Neural cell (in vitro differentiated cells): ENCODE measurements at regions not wholly inside any gene's neighbourhood (a gene's known extent, or its start where the extent isn't known, plus 50 kb on each side); places are given as distances from the start of the nearest gene placed in this dataset.

Experiments
- EP300 ChIP-seq: fragments of 450-650 bp; conservative IDR thresholded peaks from 2 replicates; pipeline ENCODE4 v1.6.1; 2014; ENCODE audit warnings: antibody characterized with exemption, mild to moderate bottlenecking, moderate library complexity; ENCODE audit not compliant: poor library complexity, severe bottlenecking
- EZH2 ChIP-seq: fragments of 200-600, 300-800 bp; shearing (Covaris generic), sonication (generic); IDR thresholded peaks from 2 replicates; pipeline ENCODE4 v1.6.1; 2014; ENCODE audit warnings: antibody characterized with exemption, low read length, borderline replicate concordance, mild to moderate bottlenecking; ENCODE audit not compliant: insufficient read depth, poor library complexity, severe bottlenecking
- POLR2AphosphoS5 ChIP-seq: IDR thresholded peaks from 2 replicates; pipeline ENCODE4 v1.6.1; 2012
- TAF1 ChIP-seq: IDR thresholded peaks from 2 replicates; pipeline ENCODE4 v1.6.1; 2012; ENCODE audit warnings: low read depth
- TF ChIP-seq, protein P1 (sequence below): fragments of 450-650 bp; IDR thresholded peaks from 2 replicates; pipeline ENCODE4 v1.5.1; 2014; ENCODE audit warnings: antibody characterized with exemption, mild to moderate bottlenecking, moderate library complexity; ENCODE audit not compliant: poor library complexity, severe bottlenecking

DNA sequence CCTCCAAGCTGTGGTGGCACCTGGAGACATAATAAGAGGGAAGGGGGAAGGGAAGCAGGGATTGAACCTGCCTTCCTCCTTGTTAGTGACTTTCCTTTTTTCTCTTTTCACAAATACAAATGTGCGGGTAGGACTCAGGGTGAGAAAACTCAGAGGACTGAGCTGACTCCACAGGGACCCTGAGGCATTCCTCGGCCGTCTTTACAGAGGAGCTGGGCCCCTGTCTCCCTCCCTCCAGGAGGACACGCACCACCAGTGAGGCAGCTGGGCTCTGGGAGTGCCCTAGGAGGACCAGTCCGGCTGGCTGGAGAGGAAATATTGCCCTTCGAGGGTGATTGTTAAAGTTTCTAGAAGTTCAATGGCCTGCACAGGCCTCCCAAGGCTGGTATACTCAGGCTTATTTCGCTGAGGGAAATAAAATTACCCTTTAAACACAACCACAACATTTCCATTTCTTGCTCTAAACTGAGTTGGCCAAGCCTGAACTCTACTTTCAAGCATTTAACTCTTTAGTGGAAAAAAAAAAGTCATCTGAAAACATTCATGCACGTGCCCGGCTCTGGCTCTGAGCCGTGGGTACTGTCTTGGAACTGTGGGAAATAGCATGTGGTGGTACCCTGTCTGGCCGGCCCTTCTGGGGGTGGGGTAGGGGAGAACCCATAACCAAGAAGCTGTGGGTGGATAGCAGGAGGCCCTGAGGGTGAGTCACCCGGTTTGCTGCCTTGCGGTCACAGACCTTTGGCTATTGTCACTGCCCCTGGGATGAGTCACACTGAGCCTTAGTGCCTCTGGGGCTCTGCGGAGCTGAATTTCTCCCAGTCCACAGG is 116.0 kb downstream of the COPS8 start:
- TF ChIP-seq, protein P1, sequence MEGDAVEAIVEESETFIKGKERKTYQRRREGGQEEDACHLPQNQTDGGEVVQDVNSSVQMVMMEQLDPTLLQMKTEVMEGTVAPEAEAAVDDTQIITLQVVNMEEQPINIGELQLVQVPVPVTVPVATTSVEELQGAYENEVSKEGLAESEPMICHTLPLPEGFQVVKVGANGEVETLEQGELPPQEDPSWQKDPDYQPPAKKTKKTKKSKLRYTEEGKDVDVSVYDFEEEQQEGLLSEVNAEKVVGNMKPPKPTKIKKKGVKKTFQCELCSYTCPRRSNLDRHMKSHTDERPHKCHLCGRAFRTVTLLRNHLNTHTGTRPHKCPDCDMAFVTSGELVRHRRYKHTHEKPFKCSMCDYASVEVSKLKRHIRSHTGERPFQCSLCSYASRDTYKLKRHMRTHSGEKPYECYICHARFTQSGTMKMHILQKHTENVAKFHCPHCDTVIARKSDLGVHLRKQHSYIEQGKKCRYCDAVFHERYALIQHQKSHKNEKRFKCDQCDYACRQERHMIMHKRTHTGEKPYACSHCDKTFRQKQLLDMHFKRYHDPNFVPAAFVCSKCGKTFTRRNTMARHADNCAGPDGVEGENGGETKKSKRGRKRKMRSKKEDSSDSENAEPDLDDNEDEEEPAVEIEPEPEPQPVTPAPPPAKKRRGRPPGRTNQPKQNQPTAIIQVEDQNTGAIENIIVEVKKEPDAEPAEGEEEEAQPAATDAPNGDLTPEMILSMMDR = no peak
- TF ChIP-seq EP300 (no peak), POLR2AphosphoS5 (no peak), EZH2 (no peak), TAF1 (no peak)
